Right ventricle myocardium inferior (tissue), 1 donor: ENCODE measurements at regions not wholly inside any gene's neighbourhood (a gene's known extent, or its start where the extent isn't known, plus 50 kb on each side); places are given as distances from the start of the nearest gene placed in this dataset.
"Not testable (repeated sequence)": the region's sequence is repeated elsewhere in the genome, so short reads cannot be mapped to it uniquely, and the experiment has no call there.

Source experiments
- ATAC-seq: fragments of 200-7000 bp; cut with Tn5 transposase; one replicate; pipeline ENCODE4 v1.9.1; 2020; ENCODE audit warnings: mild to moderate bottlenecking, moderate library complexity
- DNase-seq: peaks from one replicate; pipeline ENCODE4 v3.0.0; 2021; ENCODE audit errors: missing footprints
- intact Hi-C: fragments of 100-400 bp; cut with DNase I; formaldehyde crosslinking; loops from one replicate; pipeline ENCODE4 v1.11.0; 2022
- donor health status: DM: no; HTN: yes; CAD: no; lungs with severe emphysema.

DNA sequence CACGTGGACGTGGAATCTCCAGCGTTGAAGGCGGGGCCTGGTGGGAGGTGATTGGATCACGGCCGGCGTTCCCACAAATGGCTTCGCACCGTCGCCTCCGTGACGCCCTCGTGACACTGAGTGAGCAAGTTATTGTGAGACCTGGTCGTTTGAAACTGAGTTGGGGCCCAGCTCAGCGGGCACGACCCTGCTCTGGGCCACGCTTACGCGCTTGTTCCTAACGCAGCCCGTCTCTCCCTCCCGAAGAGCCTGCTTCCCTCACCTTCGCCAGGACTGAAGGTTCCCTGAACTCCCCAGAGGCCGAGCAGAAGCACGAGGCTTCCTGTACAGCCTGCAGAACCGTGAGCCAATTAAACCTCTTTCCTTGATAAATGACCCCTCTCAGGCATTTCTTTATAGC is 121.8 kb downstream of the RTP5 start:
- DNase-seq (no peak), ATAC-seq (no peak)
- intact Hi-C loops, result no loop called here

GRCh38 chr2:241992753-241993152 is 123.2 kb downstream of the RTP5 start:
- intact Hi-C loops, result no loop called here
- no peak for DNase-seq
- ATAC-seq, result no peak

- DNase-seq (no peak), ATAC-seq (no peak)
- intact Hi-C loops, result no loop called here
Observed at GRCh38 chr2:241993386-241994005, 124.0 kb downstream of the RTP5 start.

DNA sequence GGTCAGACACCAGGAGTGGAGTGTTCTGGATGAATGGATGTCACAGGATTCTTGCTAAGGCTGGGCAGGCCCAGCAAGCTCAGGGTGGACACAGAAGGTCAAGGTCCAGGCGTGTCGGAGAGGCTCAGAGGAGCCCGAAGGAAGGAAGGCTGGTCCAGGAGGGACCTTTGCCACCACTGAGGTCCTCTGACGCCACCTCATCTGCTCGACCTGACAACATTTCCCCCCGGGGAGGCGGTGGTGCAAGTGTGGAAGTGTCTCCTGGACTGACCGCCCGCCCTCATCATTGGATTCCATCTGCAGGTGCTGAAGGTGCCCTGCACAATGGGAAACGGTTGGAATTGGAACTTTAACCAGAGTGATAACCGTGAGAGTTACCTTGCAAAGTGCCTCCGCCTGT is 124.6 kb downstream of the RTP5 start:
- intact Hi-C loops, result no loop called here
- no peak for DNase-seq
- no peak for ATAC-seq

DNA sequence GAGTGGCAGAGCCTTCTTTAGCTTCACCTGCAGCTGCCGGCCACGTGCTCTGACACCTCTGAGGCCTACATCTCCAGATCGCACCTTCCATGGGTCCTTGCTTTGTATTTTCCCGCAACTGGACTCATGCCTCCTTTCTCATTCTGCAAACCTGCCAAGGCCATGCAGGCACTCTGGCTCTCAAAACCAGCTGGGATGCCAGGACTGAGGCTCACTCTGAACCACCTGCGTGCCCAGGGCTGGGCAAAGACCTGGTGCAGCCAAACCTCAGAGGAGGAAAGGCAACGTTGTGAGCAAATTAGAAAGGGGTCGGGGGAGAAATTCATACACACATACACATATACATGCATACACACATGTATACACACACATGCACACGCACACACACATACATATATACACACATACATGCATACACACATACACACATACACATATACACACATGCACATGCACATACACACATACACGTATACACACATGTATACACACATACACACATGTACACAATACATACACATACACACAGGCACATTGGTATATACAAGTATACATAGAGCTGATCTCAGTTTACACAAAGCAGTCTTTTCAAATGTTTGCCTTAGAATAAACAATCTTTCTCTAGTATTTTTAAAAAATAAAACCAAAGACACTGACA is 125.2 kb downstream of the RTP5 start:
- intact Hi-C loops, result no loop called here

DNA sequence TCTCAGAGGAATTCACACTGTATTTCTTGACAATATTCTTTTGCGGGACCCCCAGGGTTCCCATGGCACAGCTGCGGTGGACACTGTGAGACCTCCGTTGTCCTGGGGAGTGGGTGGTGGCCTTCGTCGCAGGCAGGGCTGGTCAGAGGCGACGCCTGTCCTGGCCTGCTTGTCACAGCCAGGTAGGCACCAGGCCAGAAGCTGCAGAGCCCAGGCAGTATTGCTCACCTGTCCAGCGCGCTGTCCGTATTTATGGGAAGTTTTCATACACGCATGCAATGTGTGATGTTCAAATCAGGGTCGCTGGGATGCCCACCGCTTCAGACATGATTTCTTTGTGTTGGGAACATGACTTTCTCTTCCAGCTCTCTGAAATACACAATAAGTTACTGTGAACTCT is 126.6 kb downstream of the RTP5 start:
- ATAC-seq, result no peak

More for the DNA sequence above, 125.2 kb downstream of the RTP5 start:
- DNase-seq (no peak), ATAC-seq (no peak)

DNA sequence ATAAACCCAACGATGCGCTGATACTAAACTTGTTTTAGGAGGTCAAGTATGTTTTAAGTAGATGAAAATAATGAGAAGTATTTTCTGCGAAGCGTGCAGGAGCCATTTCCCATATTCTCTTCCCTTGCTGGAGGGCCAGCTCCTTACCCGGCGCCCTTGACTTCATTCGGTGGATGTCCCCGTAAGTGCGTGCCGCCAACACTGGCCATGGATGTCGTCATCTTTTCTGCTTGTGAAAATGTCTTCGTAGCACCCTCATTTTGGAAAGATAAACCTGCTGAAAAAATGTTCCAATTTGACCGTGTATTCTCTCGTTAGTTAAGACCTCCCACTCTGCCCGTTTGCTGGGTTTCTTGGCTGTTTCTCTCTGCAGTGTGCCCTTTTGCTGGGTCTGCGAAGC is 127.5 kb downstream of the RTP5 start:
- intact Hi-C loops, result no loop called here
- DNase-seq (no peak), ATAC-seq (no peak)

More for the DNA sequence above, 126.6 kb downstream of the RTP5 start:
- no peak for DNase-seq
- intact Hi-C loops, result no loop called here

GRCh38 chr2:241999184-241999583 is 129.7 kb downstream of the RTP5 start:
- DNase-seq, result no peak
- intact Hi-C loops, result no loop called here

DNA sequence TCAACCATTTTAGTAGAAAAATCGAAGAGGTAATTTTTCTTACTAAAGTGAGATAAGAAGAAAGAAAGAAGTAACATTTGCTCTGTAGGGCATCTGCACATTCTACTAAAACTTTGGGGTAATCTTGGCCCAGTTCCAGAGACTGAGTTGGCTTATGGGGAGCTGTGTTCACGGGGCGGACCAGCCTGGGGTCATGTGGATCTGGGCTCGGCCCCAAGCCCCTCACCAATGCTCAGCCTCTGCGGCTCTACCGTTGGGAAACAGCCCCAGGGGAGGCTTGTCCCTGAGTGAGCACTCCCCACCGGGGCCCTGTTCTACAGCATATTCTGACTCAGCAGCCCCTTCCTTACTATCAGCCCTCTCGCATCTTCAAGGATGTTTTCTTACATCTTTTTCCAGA is 132.3 kb downstream of the RTP5 start:
- DNase-seq (no peak), ATAC-seq (no peak)
- intact Hi-C loops, result no loop called here

More at GRCh38 chr2:241999184-241999583, 129.7 kb downstream of the RTP5 start:
- ATAC-seq, result no peak

- ATAC-seq (no peak), DNase-seq (no peak)
- intact Hi-C loops, result no loop called here
Observed at GRCh38 chr2:242002944-242003343, 133.4 kb downstream of the RTP5 start.

DNA sequence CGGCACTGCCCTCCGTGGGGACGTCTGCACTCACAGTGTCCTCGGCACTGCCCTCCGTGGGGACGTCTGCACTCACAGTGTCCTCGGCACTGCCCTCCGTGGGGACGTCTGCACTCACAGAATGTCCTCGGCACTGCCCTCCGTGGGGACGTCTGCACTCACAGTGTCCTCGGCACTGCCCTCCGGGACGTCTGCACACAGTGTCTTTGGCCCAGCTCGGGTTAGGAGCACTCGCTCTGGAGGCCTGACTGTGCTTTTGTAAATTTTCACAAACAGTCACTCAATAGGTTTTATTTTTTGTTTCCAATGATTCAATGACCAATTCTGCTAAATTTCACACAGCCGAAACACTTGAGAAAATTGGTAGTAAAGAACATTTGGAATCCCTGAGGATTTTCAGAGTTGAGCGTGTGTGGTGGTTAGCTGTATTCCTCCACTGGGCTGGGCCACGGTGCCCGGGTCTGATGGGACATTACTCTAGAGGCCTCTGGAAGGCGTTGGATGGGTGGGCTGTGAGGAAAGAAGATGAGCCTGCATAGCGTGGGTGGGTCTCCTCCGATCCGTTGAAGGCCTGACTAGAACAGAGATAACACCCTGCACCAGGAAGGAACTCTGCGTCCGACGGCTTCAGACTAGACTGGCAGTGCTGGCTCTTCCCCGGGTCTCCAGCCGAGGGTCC is 134.8 kb downstream of the RTP5 start:
- ATAC-seq (no peak), DNase-seq (no peak)
- intact Hi-C loops, result no loop called here

DNA sequence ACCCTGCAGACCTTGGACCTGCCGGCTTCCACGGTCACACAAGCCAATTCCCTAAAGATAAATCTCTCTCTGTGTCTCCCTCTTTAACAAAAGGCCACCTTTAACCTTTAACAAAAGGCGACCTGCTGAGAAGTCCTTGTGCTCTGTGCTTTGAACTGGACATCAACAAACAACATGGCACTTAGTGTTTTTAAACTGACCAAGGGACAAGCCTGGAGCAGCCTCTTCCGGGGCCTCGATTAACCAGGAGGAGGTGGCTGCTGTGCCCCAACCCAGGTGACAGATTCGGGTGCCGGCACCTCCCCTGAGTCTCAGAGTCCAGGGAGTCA is 135.3 kb downstream of the RTP5 start:
- no peak for DNase-seq
- ATAC-seq, result no peak
- intact Hi-C loops, result no loop called here

- intact Hi-C loops, DNase-seq, ATAC-seq: not testable (repeated sequence)
Observed at GRCh38 chr2:242006091-242006634, 136.6 kb downstream of the RTP5 start.

DNA sequence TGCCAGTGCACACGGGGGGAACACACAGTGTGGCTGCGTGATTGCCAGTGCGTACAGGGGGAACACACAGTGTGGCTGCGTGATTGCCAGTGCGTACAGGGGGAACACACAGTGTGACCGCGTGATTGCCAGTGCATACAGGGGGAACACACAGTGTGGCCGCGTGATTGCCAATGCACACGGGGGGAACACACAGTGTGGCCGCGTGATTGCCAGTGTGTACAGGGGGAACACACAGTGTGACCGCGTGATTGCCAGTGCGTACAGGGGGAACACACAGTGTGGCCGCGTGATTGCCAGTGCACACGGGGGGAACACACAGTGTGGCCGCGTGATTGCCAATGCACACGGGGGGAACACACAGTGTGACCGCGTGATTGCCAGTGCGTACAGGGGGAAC is 139.4 kb downstream of the RTP5 start:
- intact Hi-C loops, ATAC-seq, DNase-seq: not testable (repeated sequence)

DNA sequence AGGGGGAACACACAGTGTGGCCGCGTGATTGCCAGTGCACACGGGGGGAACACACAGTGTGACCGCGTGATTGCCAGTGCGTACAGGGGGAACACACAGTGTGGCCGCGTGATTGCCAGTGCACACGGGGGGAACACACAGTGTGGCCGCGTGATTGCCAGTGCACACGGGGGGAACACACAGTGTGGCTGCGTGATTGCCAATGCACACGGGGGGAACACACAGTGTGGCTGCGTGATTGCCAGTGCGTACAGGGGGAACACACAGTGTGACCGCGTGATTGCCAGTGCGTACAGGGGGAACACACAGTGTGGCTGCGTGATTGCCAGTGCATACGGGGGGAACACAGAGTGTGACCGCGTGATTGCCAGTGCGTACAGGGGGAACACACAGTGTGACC is 140.3 kb downstream of the RTP5 start:
- ATAC-seq, DNase-seq, intact Hi-C loops: not testable (repeated sequence)

- DNase-seq, intact Hi-C loops, ATAC-seq: not testable (repeated sequence)
Observed at GRCh38 chr2:242010252-242011166, 141.0 kb downstream of the RTP5 start.

DNA sequence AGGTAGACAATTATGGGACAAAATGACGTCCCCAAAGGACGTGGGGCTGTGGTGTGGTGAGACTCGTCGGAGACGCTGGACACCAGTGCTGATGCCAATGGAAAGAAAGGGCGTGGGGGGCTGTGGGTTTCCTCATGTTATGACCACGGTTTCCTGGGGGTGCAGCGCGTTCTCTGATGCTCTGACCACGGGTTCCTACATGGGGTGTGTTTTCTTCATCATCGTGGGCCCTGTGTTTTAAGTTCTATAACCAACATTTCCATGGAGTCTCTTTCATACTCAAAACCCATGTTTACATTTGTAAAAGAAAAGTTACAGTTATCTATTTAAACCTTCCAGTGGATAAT is 141.6 kb downstream of the RTP5 start:
- ATAC-seq, result no peak
- intact Hi-C loops, result no loop called here

DNA sequence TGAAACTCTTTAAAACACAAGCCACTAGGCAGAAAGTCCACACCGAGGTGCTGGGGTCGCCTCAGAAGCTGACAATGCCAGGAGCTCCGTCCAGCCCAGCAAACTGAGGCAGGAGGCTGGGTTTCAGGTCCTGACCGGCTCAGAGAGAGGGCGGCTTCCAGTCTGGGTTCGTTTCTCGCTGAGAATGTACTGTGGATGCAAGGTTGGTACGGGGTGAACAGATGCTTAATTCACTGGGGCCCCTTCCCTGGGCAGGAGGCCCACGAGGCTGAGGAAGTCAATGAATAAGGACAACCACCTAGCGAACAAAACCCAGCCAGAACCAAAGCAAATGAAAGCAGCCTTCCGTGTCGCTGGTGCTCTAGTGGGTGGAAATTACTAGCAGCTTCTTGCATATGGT is 142.0 kb downstream of the RTP5 start:
- DNase-seq (no peak), ATAC-seq (no peak)
- intact Hi-C loops, result no loop called here

More for the DNA sequence above, 141.6 kb downstream of the RTP5 start:
- DNase-seq, result no peak
